GM18507 (cell line): ENCODE measurements at regions not wholly inside any gene's neighbourhood (a gene's known extent, or its start where the extent isn't known, plus 50 kb on each side); places are given as distances from the start of the nearest gene placed in this dataset.

Experiments
- DNase-seq: peaks from one replicate; pipeline ENCODE4 v3.0.0; 2011; ENCODE audit warnings: low read depth; ENCODE audit not compliant: insufficient read length; ENCODE audit errors: extremely low spot score
- FAIRE-seq: peaks from 2 replicates; lab custom pipeline; 2011; peaks lifted over from hg19 to GRCh38; lab: Jason Lieb, UNC

- no peak for FAIRE-seq
Observed at GRCh38 chr9:90368928-90369327, 273.7 kb downstream of the DIRAS2 start.

GRCh38 chr9:90379771-90380170 lies 262.9 kb downstream of the DIRAS2 start:
- FAIRE-seq = no peak
- DNase-seq = no peak

More at GRCh38 chr9:90368928-90369327, 273.7 kb downstream of the DIRAS2 start:
- no peak for DNase-seq

DNA sequence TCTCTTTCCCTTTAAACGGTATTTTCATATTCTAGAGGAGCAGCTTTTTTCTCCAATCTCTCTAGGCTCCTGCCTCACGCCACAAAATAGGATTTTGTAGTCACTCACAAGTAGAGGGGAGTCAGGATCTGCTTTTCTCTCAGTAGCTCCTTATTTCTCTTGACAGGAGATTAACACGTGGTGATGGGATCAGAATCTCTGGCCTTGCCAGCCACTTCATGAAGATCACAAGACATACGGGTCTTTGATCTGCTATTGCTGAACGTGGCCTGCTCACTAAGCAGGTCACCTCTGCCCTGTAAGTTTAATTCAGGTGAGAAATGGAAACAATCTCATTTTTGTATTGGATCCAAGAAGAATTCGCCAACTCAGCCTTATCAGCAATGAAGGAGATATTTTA lies 257.5 kb downstream of the DIRAS2 start:
- FAIRE-seq = no peak
- no peak for DNase-seq

DNA sequence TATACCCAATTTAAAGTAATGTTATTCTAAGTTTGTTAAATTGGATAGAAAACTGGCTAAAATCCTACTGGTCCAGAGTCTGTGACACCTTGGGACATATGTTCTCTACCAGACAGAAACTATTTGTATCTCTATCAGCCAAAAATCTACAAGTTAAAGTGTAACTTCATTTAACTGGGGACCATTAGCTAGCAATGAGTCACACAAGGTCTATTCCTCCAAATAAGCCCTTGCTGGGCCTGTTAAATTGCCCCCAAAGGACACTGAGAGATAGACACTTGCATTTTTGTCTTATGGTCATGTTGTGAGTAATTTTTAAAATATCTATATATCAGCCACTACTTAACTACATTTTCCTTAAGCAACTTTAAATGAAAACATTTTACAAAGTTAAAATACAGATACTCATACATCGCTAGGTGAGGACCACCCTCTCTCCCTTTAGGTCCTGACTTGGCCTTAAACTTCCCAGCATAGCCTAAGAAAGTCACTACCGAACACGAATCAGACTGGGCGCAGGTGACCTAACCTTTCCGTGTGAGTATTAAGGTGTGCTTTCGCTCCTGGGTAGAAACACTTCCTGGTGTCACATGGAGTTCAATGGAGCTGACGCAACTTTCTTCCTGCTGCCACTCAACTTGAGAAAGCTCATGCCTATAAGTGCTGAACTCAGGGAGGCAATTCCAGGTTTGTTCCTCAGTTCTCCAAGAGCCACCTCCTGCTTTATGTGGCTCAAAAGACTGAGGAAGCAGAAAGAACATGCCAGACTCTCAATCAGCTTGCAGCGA lies 249.1 kb downstream of the DIRAS2 start:
- FAIRE-seq (no peak), DNase-seq (no peak)

DNA sequence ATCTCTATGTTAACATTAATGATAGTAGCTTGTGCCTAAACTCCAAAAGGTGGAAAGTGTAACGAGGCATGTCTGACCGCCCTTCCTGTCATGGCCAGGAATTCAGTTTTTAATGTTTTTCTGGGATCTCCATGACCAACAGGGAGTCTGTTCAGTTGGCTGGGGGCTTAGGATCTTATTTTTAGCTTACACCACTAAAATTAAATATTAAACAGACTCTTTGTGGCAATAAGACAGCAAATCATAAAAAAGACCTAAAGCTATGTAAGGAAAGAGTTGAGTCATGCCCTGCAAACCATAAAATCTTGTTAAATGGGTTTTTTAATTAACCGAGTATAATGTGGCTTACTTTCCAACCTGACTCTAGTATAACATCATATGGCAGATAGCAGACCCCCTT lies 247.8 kb downstream of the DIRAS2 start:
- DNase-seq (no peak), FAIRE-seq (no peak)

DNA sequence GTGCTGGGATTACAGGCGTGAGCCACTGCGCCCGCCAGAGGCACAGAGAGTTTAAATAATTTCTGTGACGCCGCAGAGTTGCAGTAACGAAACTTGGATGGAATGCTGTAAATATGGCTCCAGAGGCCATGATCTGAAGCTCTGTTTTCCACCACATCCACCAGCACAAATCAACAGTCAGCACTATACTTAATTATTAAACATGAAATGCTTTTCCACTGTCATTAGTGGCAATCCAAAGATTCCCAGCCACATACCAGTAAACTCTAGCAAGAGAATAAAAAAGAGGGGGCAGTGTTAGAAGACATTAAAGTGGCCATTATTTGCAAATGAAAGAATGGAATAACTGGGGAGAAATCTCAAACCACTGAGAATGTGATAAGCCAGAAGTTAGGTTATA lies 242.5 kb downstream of the DIRAS2 start:
- FAIRE-seq = no peak
- no peak for DNase-seq

DNA sequence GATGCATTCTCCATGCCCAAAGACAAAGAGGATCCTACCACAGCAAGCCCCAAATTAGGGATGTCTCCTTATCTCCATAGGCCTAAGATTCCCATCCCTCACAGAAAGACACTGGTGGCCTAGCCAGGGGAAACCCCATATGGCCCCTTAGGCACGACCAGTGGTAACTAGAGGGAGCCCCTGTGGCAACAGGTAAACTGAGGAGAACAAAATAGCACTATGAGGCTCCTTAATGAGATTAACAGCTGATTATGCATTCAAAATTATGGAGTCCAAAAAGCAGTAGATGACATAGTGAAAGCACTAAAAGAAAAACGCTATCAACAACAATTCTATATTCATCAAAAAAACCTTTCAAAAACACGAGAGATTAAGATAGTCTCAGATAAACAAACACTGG lies 234.0 kb downstream of the DIRAS2 start:
- DNase-seq (no peak), FAIRE-seq (no peak)

DNA sequence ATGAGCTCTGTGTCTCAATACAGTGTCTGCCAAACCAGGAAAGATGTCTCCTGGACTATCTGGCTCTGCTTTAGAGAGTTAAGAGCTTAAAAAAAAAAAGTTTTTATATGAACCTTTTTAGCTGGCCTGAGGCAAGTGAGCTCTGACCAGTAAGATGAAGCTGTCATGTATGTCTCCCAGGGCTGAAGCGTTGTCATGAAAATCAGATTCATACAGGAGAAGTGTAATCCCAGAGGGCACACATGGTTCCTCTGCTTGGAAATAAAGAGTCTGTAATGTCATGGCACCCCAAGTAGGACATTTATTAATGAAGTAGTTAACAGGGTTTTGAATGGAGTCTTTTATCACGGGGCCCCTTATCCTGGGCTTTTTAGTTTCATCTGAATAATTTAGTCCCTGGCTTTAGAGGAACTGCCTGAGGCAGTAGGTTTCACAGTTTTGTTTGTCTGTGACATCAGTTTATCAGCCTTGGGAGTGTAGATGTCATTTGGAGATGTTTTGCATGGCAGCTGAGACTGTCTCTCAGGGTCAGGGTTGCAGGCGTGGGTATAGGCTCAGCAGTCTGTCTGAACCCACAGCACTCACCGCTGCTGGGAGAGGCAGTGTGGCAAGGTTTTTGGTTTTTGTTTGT lies 223.3 kb downstream of the DIRAS2 start:
- FAIRE-seq = no peak

GRCh38 chr9:90420211-90420610 lies 222.4 kb downstream of the DIRAS2 start:
- FAIRE-seq = no peak
- no peak for DNase-seq

More for the DNA sequence above, 223.3 kb downstream of the DIRAS2 start:
- DNase-seq = no peak

GRCh38 chr9:90420768-90421513 lies 221.7 kb downstream of the DIRAS2 start:
- DNase-seq (no peak), FAIRE-seq (no peak)

DNA sequence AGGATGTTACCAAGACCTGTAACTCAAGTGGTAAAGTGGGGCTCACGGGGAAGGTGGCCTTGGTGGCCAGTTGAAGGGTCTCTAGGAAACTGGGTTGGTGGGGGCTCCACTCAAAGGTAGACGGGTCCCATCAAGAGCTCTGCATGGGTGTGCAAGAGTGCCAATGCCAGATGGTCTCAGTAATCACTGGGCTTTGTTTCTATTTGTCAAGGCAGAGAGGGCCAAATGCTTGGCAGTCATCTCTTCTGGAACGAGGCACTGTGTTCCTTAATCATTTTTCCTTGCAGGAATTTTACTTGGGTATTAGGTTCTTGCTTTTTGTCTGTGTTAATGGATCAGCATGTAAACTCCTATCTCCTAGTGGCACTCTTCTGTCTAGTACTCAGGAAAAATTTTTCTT lies 220.8 kb downstream of the DIRAS2 start:
- DNase-seq = no peak
- FAIRE-seq = no peak

GRCh38 chr9:90423661-90424193 lies 218.9 kb downstream of the DIRAS2 start:
- no peak for DNase-seq
- no peak for FAIRE-seq

GRCh38 chr9:90428517-90428916 lies 214.1 kb downstream of the DIRAS2 start:
- no peak for FAIRE-seq
- DNase-seq = no peak

DNA sequence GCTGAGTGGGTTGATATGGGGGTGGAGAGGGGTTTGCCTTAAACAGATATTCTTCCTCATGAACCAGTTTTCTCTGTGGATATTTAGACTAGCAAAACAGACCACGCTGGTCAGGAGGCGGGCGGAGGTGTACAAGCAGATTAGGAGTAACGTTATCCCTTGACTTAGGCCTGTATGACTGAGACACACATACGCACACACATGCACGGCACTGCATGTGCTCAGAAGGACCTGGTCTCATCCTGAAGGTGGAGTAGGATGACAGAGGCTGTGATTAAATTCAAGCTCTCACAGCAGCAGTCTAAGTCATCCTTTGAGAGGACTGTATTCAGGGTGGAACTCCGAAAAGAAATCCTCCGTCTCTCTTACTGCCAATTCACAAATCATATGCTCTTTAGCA lies 209.7 kb downstream of the DIRAS2 start:
- no peak for DNase-seq
- no peak for FAIRE-seq

DNA sequence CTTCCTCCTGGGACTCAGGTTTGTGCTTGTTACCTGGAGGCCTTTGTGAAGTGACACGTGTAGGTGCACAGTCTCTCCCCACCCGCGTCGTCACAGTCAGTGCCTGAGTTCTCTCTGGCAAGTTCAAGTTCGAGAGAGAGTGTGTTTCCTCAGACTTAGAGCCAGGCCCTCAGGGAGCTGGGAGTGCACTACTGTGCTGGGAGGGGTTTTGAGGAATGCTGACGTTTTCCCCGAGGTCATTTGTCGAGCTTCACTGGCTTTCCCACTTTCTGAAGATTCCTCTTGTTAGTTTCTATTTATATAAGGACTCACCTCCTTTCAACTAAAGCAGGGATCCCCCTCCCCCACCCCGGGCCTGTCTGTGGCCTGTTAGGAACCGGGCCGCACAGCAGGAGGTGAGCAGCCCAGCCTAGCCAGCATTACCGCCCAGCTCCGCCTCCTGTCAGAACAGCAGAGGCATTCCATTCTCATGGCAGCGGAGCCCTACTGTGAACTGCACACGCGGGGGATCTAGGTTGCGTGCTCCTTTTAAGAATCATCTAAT lies 209.2 kb downstream of the DIRAS2 start:
- FAIRE-seq (no peak), DNase-seq (no peak)

GRCh38 chr9:90441814-90442213 lies 200.8 kb downstream of the DIRAS2 start:
- FAIRE-seq (no peak), DNase-seq (no peak)

DNA sequence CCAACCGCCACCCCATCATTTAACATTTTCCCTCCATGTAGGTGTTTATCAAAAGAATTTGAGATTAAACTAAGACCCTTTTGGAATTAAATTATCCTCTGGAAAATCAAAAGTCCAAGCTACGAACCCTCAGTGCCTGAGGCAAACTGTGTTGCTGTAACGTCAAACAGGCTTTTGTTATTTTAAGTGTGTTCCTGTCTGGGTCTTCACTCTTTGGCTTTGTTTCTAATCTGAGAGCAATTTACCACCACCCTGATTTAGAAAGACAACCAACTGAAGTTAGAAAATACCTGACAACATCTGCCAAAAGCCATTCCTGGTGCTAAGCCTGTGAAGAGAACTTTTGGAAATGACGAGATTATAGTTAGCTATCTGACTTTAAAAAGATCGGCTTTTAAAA lies 199.9 kb downstream of the DIRAS2 start:
- no peak for FAIRE-seq

GRCh38 chr9:90444609-90445204 lies 197.9 kb downstream of the DIRAS2 start:
- no peak for DNase-seq
- FAIRE-seq = no peak

More for the DNA sequence above, 199.9 kb downstream of the DIRAS2 start:
- no peak for DNase-seq

GRCh38 chr9:90445391-90445790 lies 197.2 kb downstream of the DIRAS2 start:
- DNase-seq (no peak), FAIRE-seq (no peak)
